T47D (cell line): ENCODE measurements at regions not wholly inside any gene's neighbourhood (a gene's known extent, or its start where the extent isn't known, plus 50 kb on each side); places are given as distances from the start of the nearest gene placed in this dataset.
"Not testable (repeated sequence)": the region's sequence is repeated elsewhere in the genome, so short reads cannot be mapped to it uniquely, and the experiment has no call there.

Experiments
- DNase-seq, 2 experiments: peaks; one replicate each; pipeline versions ENCODE4 v3.0.0 to v3.0.0-alpha.2; 2011 to 2012; ENCODE audit warnings: low read depth in 1 of 2, low spot score in 1 of 2
- JUND ChIP-seq: IDR thresholded peaks from 2 replicates; pipeline ENCODE4 v1.6.1; 2012; ENCODE audit warnings: low read depth
- in situ Hi-C: cut with HindIII; loops from 2 replicates; pipeline ENCODE4 v1.10.0; 2016; ENCODE audit warnings: low sequenced_read_pairs, low pct_unique_long_range_greater_than_20kb

DNA sequence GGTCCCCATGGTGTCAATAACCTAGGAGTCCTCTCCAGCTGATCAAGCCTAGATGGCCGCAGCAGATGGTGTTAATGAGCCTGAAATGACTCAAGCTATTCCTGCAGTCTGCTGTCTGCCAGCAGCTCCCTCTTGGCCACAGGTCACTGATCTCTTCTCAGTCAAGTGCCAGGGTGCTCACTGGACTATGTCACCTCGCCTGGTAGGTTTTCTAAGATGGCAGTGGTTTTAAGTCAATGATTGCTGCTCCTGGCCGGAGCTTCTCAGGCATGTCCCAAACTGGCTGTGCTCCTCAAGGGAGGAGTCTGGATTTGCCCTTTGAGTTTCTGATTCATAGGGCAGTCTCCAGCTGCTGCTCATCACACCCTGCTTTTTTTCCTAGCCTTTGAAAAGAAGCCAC is 58.6 kb upstream of the SHISA6 start:
- no peak for DNase-seq

DNA sequence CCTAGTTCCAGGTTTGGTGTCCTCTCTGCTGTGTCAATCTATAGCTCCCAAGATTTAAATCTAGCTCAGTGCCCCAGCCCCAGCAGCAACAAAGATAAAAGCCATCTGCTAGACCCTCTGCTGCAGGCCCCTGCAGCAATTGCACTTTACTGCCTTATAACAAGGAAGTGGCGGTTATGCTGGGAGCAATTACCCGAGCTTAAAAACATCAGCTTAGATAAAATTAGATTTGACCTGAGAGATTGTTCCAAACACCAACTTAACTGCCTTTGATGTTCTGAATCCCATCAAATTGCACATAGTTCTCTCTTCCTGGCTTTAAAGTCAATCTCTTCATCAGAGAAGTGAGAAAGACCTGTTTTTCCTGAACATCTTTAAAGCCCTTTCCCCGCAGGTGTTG is 62.4 kb upstream of the SHISA6 start:
- TF ChIP-seq JUND = no peak
- DNase-seq = no peak
- in situ Hi-C loops = no loop called here

More for the DNA sequence above, 58.6 kb upstream of the SHISA6 start:
- no peak for TF ChIP-seq JUND
- in situ Hi-C loops = no loop called here

- no peak for DNase-seq
- no peak for TF ChIP-seq JUND
- in situ Hi-C loops = no loop called here
Observed at GRCh38 chr17:11177340-11177739, 63.7 kb upstream of the SHISA6 start.

DNA sequence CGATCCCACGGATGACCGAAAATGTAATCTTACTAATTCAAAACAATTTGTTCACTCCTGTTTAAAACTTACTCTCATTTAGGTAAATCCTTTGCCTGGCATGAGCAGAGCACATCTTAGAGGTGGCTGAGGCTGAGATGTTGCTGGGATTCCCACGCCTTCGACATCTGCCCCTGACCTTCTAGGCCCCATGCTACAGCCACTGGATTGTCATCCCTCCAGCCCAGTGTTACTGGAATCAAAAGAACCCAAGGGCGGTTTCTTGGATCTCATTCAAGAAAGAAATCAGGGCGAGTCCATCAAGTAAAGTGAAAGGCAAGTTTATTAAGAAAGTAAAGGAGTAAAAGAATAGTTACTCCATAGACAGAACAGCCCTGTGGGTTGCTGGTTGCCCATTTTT is 64.5 kb upstream of the SHISA6 start:
- in situ Hi-C loops = no loop called here
- no peak for TF ChIP-seq JUND
- DNase-seq = no peak

DNA sequence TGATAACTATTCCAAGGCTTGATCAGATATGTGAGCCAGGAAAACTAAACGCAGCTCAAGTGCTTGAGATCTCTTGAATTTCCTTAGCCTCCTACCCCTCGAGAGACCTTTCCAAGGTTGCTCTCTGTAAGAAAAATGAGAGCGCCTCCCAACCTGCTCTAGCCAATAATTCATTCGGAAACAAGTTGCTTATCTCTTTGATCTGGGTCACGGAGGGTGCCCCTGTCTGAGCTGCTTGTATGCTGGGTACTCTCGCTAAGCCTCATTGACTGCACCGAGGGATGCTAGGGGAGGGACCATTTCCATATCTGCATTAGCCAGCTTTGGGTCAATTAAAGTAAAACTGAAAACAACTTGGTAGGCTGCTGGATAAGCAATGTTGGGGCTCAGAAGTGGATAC is 70.1 kb upstream of the SHISA6 start:
- in situ Hi-C loops = no loop called here
- no peak for DNase-seq
- TF ChIP-seq JUND = no peak

- in situ Hi-C loops = no loop called here
- TF ChIP-seq JUND = no peak
- DNase-seq = no peak
Observed at GRCh38 chr17:11151818-11152425, 89.1 kb upstream of the SHISA6 start.

DNA sequence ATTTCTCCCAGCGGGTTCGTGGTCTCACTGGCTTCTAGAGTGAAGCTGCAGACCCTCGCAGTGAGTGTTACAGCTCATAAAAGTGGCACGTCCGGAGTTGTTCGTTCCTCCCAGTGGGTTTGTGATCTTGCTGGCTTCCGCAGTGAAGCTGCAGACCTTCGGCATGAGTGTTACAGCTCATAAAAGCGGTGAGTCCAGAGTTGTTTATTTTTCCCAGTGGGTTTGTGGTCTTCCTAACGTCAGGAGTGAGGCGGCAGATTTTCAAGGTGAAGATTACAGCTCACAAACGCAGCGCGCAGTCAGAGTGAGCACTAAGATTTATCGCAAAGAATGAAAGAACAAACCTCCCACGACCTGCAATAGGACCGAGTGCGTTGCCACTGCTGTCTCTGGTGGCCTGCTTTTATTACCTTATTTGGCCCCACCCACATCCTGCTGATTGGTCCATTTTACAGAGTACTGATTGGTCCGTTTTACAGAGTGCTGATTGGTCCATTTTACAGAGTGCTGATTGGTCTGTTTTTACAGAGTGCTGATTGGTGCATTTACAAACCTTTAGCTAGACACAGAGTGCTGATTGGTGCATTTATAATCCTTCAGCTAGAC is 90.0 kb upstream of the SHISA6 start:
- in situ Hi-C loops, DNase-seq: not testable (repeated sequence)

DNA sequence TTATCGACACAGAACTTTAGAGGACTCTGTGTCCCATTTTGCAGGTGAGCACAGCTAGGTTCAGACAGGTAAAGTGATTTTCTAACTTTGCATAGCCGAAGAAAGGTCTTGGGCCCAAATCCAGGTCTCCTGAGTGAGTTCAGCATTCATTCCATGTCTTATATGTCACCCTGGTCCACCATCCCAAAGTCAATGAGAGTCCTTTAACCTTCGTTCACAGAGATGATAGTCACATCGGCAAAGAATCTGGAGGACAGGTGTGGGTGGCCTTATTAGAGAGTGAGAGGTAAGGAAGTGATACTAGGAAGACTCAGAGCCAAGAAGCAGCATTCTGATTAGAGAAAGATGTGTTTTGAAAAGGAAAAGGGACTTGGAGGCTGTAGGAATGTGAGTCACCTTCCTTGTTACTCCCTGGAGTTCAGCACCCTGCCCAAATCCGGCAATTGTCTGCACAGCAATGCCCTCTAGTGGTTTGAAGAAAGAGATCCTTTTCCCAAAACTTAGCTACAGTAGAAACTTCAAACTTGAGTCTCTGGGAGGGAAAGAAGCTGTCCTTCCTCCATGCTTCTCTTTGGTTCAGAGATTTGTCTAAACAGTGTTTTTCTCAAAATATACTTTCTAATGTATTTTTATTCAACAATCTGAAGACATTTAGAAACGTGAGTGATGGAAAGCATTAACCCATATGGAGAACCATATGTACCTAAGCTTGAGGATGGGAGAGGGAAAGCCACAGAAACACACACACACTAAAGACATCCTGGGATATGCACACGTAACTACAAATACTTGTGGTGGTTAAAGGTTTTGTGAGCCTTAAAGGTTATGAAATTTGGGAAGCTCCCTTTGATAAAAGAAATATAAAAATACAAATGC is 96.4 kb upstream of the SHISA6 start:
- no peak for TF ChIP-seq JUND
- in situ Hi-C loops = no loop called here
- peak; percentile 17 to 59 for DNase-seq

DNA sequence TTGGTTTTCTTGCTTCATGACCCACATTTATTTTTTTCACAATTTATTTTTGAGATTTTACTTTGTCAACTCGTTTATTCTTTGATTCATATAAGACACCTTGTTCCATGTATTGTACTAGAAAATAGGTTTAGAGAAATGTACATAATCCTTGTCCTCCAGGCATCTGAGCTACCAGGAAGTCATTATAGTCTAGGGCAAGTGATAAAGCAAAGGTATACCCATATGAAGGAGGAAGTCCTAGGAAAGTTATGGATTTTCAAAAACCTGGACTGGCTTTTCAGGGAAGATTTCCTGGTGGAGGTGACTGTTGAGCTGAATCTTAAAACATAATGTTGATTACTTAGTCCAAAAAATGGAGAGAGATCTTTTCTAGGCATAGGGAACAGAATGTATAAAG is 98.8 kb upstream of the SHISA6 start:
- no peak for TF ChIP-seq JUND
- in situ Hi-C loops = no loop called here
- DNase-seq = no peak

DNA sequence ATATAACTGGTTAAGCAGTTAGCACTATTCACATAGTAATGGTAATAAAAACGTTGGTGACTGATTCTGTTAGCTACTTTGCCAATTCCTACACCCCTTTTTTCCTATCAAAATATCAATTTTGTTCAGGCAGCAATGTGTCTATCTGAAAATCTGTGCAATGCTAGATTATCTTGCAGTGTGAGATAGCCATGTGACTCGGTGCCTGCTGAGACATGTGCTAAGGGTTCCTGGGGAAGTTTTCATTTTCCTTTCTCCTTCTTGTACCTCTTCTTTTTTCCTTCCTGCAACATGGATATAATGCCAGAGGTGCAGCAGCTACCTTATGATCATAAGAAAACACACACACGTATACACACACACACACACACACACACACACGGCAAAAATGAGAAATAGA is 100.5 kb upstream of the SHISA6 start:
- no peak for DNase-seq
- no peak for TF ChIP-seq JUND
- in situ Hi-C loops = no loop called here

GRCh38 chr17:11140043-11140442 is 101.0 kb upstream of the SHISA6 start:
- no peak for TF ChIP-seq JUND
- no peak for DNase-seq
- in situ Hi-C loops = no loop called here

- in situ Hi-C loops = no loop called here
- no peak for TF ChIP-seq JUND
- peak in 1 of 2 experiments; percentile 6 for DNase-seq
Observed at GRCh38 chr17:11138023-11138422, 103.0 kb upstream of the SHISA6 start.

- no peak for TF ChIP-seq JUND
- in situ Hi-C loops = no loop called here
- DNase-seq = no peak
Observed at GRCh38 chr17:11135819-11136218, 105.2 kb upstream of the SHISA6 start.
